ENCODE measurements at regions not wholly inside any gene's neighbourhood (a gene's known extent, or its start where the extent isn't known, plus 50 kb on each side); places are given as distances from the start of the nearest gene placed in this dataset.
"Not testable (repeated sequence)": the region's sequence is repeated elsewhere in the genome, so short reads cannot be mapped to it uniquely, and the experiment has no call there.

GRCh38 chr17:77036841-77037381 lies 103.9 kb upstream of the SEC14L1 start:
- peak in 2 of 3 donors; percentile 31 to 56 for DNase-seq (ENCODE audit: low read depth in 2 of 3, low spot score in 2 of 3)

GRCh38 chr17:77037943-77038342 lies 102.8 kb upstream of the SEC14L1 start:
- no peak for DNase-seq (ENCODE audit: low read depth in 2 of 3, low spot score in 2 of 3)

- DNase-seq (ENCODE audit: low read depth in 2 of 3, low spot score in 2 of 3): no peak
Measured at GRCh38 chr17:77038884-77039555, 101.7 kb upstream of the SEC14L1 start.

- no peak for DNase-seq (ENCODE audit: low read depth in 2 of 3, low spot score in 2 of 3)
Measured at GRCh38 chr17:77042476-77043231, 98.1 kb upstream of the SEC14L1 start.

GRCh38 chr17:77045441-77046041 lies 95.2 kb upstream of the SEC14L1 start:
- DNase-seq (ENCODE audit: low read depth in 2 of 3, low spot score in 2 of 3): no peak

GRCh38 chr17:77049440-77049839 lies 91.3 kb upstream of the SEC14L1 start:
- DNase-seq (ENCODE audit: low read depth in 2 of 3, low spot score in 2 of 3): no peak

- DNase-seq (ENCODE audit: low read depth in 2 of 3, low spot score in 2 of 3): not testable (repeated sequence)
Measured at GRCh38 chr17:77050901-77051300, 89.9 kb upstream of the SEC14L1 start.

GRCh38 chr17:77054936-77055335 lies 85.8 kb upstream of the SEC14L1 start:
- DNase-seq (ENCODE audit: low read depth in 2 of 3, low spot score in 2 of 3): no peak

- no peak for DNase-seq (ENCODE audit: low read depth in 2 of 3, low spot score in 2 of 3)
Measured at GRCh38 chr17:77055453-77055852, 85.3 kb upstream of the SEC14L1 start.

GRCh38 chr17:77058016-77058415 lies 82.8 kb upstream of the SEC14L1 start:
- no peak for DNase-seq (ENCODE audit: low read depth in 2 of 3, low spot score in 2 of 3)

- no peak for DNase-seq (ENCODE audit: low read depth in 2 of 3, low spot score in 2 of 3)
Measured at GRCh38 chr17:77061669-77062068, 79.1 kb upstream of the SEC14L1 start.

- DNase-seq (ENCODE audit: low read depth in 2 of 3, low spot score in 2 of 3): no peak
Measured at GRCh38 chr17:77064598-77064997, 76.2 kb upstream of the SEC14L1 start.

- DNase-seq (ENCODE audit: low read depth in 2 of 3, low spot score in 2 of 3): no peak
Measured at GRCh38 chr17:77066165-77066564, 74.6 kb upstream of the SEC14L1 start.

GRCh38 chr17:77066726-77067409 lies 73.9 kb upstream of the SEC14L1 start:
- peak in 2 of 3 donors; percentile 59 to 75 for DNase-seq (ENCODE audit: low read depth in 2 of 3, low spot score in 2 of 3)

GRCh38 chr17:77068915-77069314 lies 71.9 kb upstream of the SEC14L1 start:
- DNase-seq (ENCODE audit: low read depth in 2 of 3, low spot score in 2 of 3): no peak

- no peak for DNase-seq (ENCODE audit: low read depth in 2 of 3, low spot score in 2 of 3)
Measured at GRCh38 chr17:77070888-77071279, 69.9 kb upstream of the SEC14L1 start.

GRCh38 chr17:77071925-77072490 lies 68.8 kb upstream of the SEC14L1 start:
- no peak for DNase-seq (ENCODE audit: low read depth in 2 of 3, low spot score in 2 of 3)

GRCh38 chr17:77072670-77073069 lies 68.1 kb upstream of the SEC14L1 start:
- DNase-seq (ENCODE audit: low read depth in 2 of 3, low spot score in 2 of 3): no peak

GRCh38 chr17:77074681-77075080 lies 66.1 kb upstream of the SEC14L1 start:
- no peak for DNase-seq (ENCODE audit: low read depth in 2 of 3, low spot score in 2 of 3)

GRCh38 chr17:77076124-77076830 lies 64.5 kb upstream of the SEC14L1 start:
- DNase-seq (ENCODE audit: low read depth in 2 of 3, low spot score in 2 of 3): no peak
